ENCODE measurements at regions not wholly inside any gene's neighbourhood (a gene's known extent, or its start where the extent isn't known, plus 50 kb on each side); places are given as distances from the start of the nearest gene placed in this dataset.

DNA sequence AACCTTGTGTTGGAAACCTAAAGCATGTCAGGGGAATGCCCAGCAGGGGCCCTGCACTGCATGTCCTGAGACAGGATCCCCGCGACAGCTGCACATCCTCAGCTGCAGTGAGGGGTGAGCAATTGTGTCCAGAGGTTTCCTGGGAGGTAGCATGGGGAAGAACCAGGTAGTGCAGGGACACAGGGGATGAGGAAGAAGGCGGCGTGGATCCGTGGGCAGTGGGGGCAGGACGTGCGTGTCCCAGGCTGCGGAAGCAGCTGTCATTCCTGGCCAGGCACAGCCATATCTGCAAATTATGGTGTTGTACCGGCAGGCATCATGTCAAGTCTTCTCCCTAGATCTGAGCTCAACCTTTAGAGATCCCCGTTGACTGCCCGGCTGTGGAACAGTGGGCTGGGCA is 238.2 kb upstream of the MYT1L start:
- no peaks in the 10 kb centered on the region for H3K79me2 ChIP-seq (ENCODE audit: control insufficient read depth, insufficient read depth, low read length)
- CTCF ChIA-PET: no interaction called here

More for the DNA sequence above, 238.2 kb upstream of the MYT1L start:
- RAD21 ChIA-PET (ENCODE audit: unreplicated experiment): no interaction called here
- no peak overlapping the region for H2AFZ ChIP-seq (ENCODE audit: control insufficient read depth, low read depth, low read length)
- in situ Hi-C loops (cut with MboI) (no loop called here), intact Hi-C loops (cut with micrococcal nuclease; ENCODE audit: unreplicated experiment) (no loop called here)
- no peak overlapping the region for H3K9ac ChIP-seq (ENCODE audit: control insufficient read depth, insufficient read depth, low read length)
- no peaks in the 10 kb centered on the region for H3K4me1 ChIP-seq (ENCODE audit: control insufficient read depth, insufficient read depth, low read length)
- H3K4me3 ChIP-seq: no peak overlapping the region
- no peak for TF ChIP-seq BACH1 (IDR thresholded peaks at IDR 0.05; ENCODE audit: borderline replicate concordance)
- TF ChIP-seq MYC (IDR thresholded peaks at IDR 0.05; ENCODE audit: insufficient read depth, insufficient read length, insufficient replicate concordance, low read length, severe bottlenecking): no peak
- TF ChIP-seq CHD1 (IDR thresholded peaks at IDR 0.05; ENCODE audit: low read depth, low read length): no peak
- TF ChIP-seq, protein P1, sequence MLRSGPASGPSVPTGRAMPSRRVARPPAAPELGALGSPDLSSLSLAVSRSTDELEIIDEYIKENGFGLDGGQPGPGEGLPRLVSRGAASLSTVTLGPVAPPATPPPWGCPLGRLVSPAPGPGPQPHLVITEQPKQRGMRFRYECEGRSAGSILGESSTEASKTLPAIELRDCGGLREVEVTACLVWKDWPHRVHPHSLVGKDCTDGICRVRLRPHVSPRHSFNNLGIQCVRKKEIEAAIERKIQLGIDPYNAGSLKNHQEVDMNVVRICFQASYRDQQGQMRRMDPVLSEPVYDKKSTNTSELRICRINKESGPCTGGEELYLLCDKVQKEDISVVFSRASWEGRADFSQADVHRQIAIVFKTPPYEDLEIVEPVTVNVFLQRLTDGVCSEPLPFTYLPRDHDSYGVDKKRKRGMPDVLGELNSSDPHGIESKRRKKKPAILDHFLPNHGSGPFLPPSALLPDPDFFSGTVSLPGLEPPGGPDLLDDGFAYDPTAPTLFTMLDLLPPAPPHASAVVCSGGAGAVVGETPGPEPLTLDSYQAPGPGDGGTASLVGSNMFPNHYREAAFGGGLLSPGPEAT (IDR thresholded peaks at IDR 0.05; ENCODE audit: low read depth): no peak
- TF ChIP-seq, protein P2, sequence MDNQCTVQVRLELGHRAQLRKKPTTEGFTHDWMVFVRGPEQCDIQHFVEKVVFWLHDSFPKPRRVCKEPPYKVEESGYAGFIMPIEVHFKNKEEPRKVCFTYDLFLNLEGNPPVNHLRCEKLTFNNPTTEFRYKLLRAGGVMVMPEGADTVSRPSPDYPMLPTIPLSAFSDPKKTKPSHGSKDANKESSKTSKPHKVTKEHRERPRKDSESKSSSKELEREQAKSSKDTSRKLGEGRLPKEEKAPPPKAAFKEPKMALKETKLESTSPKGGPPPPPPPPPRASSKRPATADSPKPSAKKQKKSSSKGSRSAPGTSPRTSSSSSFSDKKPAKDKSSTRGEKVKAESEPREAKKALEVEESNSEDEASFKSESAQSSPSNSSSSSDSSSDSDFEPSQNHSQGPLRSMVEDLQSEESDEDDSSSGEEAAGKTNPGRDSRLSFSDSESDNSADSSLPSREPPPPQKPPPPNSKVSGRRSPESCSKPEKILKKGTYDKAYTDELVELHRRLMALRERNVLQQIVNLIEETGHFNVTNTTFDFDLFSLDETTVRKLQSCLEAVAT (IDR thresholded peaks at IDR 0.05): no peak
- TF ChIP-seq LARP7 (IDR thresholded peaks at IDR 0.05): no peak
- TF ChIP-seq, protein P3, sequence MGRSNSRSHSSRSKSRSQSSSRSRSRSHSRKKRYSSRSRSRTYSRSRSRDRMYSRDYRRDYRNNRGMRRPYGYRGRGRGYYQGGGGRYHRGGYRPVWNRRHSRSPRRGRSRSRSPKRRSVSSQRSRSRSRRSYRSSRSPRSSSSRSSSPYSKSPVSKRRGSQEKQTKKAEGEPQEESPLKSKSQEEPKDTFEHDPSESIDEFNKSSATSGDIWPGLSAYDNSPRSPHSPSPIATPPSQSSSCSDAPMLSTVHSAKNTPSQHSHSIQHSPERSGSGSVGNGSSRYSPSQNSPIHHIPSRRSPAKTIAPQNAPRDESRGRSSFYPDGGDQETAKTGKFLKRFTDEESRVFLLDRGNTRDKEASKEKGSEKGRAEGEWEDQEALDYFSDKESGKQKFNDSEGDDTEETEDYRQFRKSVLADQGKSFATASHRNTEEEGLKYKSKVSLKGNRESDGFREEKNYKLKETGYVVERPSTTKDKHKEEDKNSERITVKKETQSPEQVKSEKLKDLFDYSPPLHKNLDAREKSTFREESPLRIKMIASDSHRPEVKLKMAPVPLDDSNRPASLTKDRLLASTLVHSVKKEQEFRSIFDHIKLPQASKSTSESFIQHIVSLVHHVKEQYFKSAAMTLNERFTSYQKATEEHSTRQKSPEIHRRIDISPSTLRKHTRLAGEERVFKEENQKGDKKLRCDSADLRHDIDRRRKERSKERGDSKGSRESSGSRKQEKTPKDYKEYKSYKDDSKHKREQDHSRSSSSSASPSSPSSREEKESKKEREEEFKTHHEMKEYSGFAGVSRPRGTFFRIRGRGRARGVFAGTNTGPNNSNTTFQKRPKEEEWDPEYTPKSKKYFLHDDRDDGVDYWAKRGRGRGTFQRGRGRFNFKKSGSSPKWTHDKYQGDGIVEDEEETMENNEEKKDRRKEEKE (IDR thresholded peaks at IDR 0.05): no peak
- TF ChIP-seq GATAD2B (conservative IDR thresholded peaks at IDR 0.05; ENCODE audit: low read depth): no peak
- TF ChIP-seq EP300 (IDR thresholded peaks at IDR 0.05; ENCODE audit: borderline replicate concordance in 1 of 2, control insufficient read depth in 1 of 2, low read depth in 2 of 2, low read length in 2 of 2): no peak
- POLR2A ChIA-PET: no interaction called here
- DNase-seq (ENCODE audit: low read depth, low spot score): no peak
- H3K27me3 ChIP-seq (replicated peaks in 1 of 2; ENCODE audit: control insufficient read depth in 2 of 2, insufficient read depth in 2 of 2, low read length in 1 of 2): no peaks in the 10 kb centered on the region
- H3K27ac ChIP-seq (ENCODE audit: control insufficient read depth, insufficient read depth): no peak overlapping the region
- H3K4me2 ChIP-seq (ENCODE audit: control insufficient read depth, insufficient read depth): no peak overlapping the region
- no peaks in the 10 kb centered on the region for H4K20me1 ChIP-seq (ENCODE audit: control insufficient read depth, insufficient read depth)
- SMC1A ChIA-PET (ENCODE audit: uncharacterized antibody, unreplicated experiment): no interaction called here
- H3K36me3 ChIP-seq (ENCODE audit: control insufficient read depth in 2 of 2, insufficient read depth in 2 of 2, low read length in 1 of 2): no peaks in the 10 kb centered on the region
- ATAC-seq: no peak
- WGBS (ENCODE audit: insufficient coverage, insufficient replicate concordance, low lambda C conversion rate, missing lambda C conversion rate): 41% methylated on average over 11 of the region's 11 CpGs
- BruUV-seq (replicated peaks): no TSS peak
- H3K9me3 ChIP-seq (replicated peaks; ENCODE audit: control insufficient read depth, insufficient read depth, low read length): peaks cover 2% of the 10 kb centered on the region; the same call in 2 of the 3 replicates
- FAIRE-seq: no peak

All from GM12878 (cell line).